ENCODE measurements at regions not wholly inside any gene's neighbourhood (a gene's known extent, or its start where the extent isn't known, plus 50 kb on each side); places are given as distances from the start of the nearest gene placed in this dataset.

DNA sequence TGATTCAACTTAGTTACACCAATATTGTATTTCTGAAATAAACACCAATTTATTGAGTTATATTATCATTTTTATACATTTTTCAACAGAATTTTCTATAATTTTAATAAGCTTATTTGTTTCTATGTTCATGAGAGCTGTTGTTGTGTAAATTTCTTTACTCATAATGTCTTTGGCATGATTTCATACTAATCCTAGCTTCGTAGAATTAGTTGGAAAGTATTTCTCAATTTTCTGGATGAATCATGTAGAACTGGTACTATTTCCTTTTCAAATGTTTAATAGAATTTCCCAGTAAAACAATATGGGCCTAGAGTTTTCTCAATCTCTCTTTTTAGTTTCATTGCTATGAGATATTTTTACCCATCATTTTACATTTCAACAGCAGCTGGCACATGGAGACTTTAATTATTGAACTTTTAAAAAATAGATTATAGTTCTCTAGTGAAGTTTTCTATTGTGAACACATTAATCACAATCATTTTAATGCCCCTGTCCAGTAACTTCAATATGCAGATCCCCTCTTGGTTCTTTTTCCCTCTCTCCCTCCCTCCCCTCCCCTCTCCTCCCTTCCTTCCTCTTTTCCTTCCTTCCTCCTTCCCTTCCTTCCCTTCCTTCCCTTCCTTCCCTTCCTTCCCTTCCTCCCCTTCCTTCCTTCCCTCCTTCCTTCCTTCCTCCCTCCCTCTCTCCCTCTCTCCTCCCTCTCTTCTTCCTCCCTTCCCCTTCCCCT is 1357.1 kb downstream of the ZPLD1 start:
- TF ChIP-seq, protein P1, sequence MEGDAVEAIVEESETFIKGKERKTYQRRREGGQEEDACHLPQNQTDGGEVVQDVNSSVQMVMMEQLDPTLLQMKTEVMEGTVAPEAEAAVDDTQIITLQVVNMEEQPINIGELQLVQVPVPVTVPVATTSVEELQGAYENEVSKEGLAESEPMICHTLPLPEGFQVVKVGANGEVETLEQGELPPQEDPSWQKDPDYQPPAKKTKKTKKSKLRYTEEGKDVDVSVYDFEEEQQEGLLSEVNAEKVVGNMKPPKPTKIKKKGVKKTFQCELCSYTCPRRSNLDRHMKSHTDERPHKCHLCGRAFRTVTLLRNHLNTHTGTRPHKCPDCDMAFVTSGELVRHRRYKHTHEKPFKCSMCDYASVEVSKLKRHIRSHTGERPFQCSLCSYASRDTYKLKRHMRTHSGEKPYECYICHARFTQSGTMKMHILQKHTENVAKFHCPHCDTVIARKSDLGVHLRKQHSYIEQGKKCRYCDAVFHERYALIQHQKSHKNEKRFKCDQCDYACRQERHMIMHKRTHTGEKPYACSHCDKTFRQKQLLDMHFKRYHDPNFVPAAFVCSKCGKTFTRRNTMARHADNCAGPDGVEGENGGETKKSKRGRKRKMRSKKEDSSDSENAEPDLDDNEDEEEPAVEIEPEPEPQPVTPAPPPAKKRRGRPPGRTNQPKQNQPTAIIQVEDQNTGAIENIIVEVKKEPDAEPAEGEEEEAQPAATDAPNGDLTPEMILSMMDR (IDR thresholded peaks at IDR 0.05; ENCODE audit: poor library complexity) = no peak
- no peak for TF ChIP-seq EZH2 (IDR thresholded peaks at IDR 0.05; ENCODE audit: borderline replicate concordance)
- no peak for TF ChIP-seq EZH2phosphoT487 (IDR thresholded peaks at IDR 0.05; ENCODE audit: low read depth, severe bottlenecking, unreplicated experiment)
